Left ventricle myocardium inferior (tissue), 1 donor: ENCODE measurements at regions not wholly inside any gene's neighbourhood (a gene's known extent, or its start where the extent isn't known, plus 50 kb on each side); places are given as distances from the start of the nearest gene placed in this dataset.
"Not testable (repeated sequence)": the region's sequence is repeated elsewhere in the genome, so short reads cannot be mapped to it uniquely, and the experiment has no call there.

Experiments used
- DNase-seq: peaks from one replicate; pipeline ENCODE4 v3.0.0-alpha.2; 2020
- H3K27ac ChIP-seq: fragments of 200-600 bp; replicated peaks from 2 replicates; pipeline ENCODE4 v1.8.0; 2021
- H3K27me3 ChIP-seq: fragments of 200-600 bp; 2 replicates; pipeline ENCODE4 v1.8.0; 2021; ENCODE audit warnings: low read depth
- H3K36me3 ChIP-seq: fragments of 200-600 bp; 2 replicates; pipeline ENCODE4 v1.8.0; 2021
- H3K4me1 ChIP-seq: fragments of 200-600 bp; 2 replicates; pipeline ENCODE4 v1.8.0; 2021
- H3K4me3 ChIP-seq: fragments of 200-600 bp; 2 replicates; pipeline ENCODE4 v1.8.0; 2021; ENCODE audit warnings: mild to moderate bottlenecking, moderate library complexity
- H3K9me3 ChIP-seq: fragments of 200-600 bp; replicated peaks from 2 replicates; pipeline ENCODE4 v1.8.0; 2021
- intact Hi-C: fragments of 100-400 bp; cut with micrococcal nuclease; formaldehyde crosslinking; loops from one replicate; pipeline ENCODE4 v1.11.0; 2022
- TF ChIP-seq, protein P1 (sequence below): fragments of 200-600 bp; IDR thresholded peaks from 2 replicates; pipeline ENCODE4 v1.8.0; 2021; ENCODE audit warnings: antibody characterized with exemption, mild to moderate bottlenecking, borderline replicate concordance
- donor health status: DM: no; HTN: yes; CAD: no; lungs with severe emphysema.

DNA sequence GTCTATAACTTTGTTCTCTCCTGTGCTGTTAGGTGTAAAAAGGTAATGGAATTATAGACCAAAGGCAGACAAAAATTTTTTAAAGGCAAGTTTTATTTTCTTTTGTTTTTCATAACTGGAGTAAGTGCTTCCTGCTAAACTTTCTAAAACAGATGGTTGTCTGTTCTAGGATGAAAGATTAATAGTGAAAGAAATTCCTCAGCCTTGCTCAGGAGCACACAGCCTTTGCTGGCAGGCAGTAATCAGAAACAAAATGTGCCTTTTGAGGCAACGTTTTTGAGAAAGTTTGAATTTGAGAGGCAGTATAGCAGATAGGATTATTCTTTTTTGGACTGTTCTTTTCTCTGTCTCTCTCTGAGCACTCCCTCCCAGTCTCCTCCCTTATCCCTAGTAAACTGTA lies 2749.5 kb downstream of the PCDH9 start:
- H3K36me3 ChIP-seq = no peaks in the 10 kb centered on the region
- no peak overlapping the region for H3K4me3 ChIP-seq
- H3K4me1 ChIP-seq = no peaks in the 10 kb centered on the region
- H3K27me3 ChIP-seq = no peaks in the 10 kb centered on the region
- H3K27ac ChIP-seq = no peak overlapping the region
- TF ChIP-seq, protein P1, sequence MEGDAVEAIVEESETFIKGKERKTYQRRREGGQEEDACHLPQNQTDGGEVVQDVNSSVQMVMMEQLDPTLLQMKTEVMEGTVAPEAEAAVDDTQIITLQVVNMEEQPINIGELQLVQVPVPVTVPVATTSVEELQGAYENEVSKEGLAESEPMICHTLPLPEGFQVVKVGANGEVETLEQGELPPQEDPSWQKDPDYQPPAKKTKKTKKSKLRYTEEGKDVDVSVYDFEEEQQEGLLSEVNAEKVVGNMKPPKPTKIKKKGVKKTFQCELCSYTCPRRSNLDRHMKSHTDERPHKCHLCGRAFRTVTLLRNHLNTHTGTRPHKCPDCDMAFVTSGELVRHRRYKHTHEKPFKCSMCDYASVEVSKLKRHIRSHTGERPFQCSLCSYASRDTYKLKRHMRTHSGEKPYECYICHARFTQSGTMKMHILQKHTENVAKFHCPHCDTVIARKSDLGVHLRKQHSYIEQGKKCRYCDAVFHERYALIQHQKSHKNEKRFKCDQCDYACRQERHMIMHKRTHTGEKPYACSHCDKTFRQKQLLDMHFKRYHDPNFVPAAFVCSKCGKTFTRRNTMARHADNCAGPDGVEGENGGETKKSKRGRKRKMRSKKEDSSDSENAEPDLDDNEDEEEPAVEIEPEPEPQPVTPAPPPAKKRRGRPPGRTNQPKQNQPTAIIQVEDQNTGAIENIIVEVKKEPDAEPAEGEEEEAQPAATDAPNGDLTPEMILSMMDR = no peak
- peaks cover 10% of the 10 kb centered on the region for H3K9me3 ChIP-seq
- intact Hi-C loops = no loop called here
- DNase-seq = no peak

DNA sequence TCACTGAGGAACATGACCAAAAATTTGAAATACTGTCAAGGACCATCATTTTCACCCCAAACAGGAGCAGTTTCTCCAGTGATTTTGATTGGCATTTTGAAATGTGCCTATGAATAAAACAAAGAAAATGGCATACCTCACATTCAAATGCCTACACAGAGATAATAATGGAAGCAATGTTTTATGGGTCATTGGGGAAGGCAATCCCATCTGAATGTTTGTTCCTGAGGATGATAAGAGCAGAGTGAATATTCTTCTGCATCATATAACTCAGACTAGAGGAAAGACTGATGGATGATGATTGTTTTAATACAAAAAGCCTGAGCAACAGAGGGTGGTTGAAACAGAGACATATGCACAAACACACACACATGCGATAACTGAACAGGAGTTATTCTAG lies 2749.9 kb downstream of the PCDH9 start:
- no peak overlapping the region for H3K4me3 ChIP-seq
- TF ChIP-seq, protein P1 = no peak
- intact Hi-C loops = no loop called here

DNA sequence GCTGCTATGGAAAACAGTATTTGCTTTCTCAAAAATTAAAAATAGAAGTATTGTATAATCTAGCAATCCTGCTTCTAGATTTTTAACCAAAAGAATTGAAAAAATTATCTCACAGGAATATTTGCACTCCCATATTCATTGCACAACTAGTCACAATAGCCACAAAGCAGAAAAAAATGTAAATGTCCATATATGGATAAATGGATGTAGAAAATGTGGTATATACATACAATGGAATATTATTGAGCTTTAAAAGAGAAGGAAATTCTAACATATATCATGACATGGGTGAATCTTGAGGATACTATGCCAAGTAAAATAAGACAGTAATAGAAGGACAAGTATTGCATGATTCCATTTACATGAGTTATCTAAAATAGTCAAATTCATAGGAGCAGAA lies 2753.0 kb downstream of the PCDH9 start:
- H3K27ac ChIP-seq = no peak overlapping the region
- peaks cover 5% of the 10 kb centered on the region for H3K9me3 ChIP-seq
- no peaks in the 10 kb centered on the region for H3K4me1 ChIP-seq
- no peaks in the 10 kb centered on the region for H3K36me3 ChIP-seq
- H3K4me3 ChIP-seq = no peak overlapping the region
- H3K27me3 ChIP-seq = no peaks in the 10 kb centered on the region
- TF ChIP-seq, protein P1 = no peak
- DNase-seq = no peak
- intact Hi-C loops = no loop called here

More for the DNA sequence above, 2749.9 kb downstream of the PCDH9 start:
- H3K27me3 ChIP-seq = no peaks in the 10 kb centered on the region
- no peak overlapping the region for H3K27ac ChIP-seq
- H3K36me3 ChIP-seq = no peaks in the 10 kb centered on the region
- no peak for DNase-seq
- no peaks in the 10 kb centered on the region for H3K4me1 ChIP-seq
- peaks cover 10% of the 10 kb centered on the region for H3K9me3 ChIP-seq

DNA sequence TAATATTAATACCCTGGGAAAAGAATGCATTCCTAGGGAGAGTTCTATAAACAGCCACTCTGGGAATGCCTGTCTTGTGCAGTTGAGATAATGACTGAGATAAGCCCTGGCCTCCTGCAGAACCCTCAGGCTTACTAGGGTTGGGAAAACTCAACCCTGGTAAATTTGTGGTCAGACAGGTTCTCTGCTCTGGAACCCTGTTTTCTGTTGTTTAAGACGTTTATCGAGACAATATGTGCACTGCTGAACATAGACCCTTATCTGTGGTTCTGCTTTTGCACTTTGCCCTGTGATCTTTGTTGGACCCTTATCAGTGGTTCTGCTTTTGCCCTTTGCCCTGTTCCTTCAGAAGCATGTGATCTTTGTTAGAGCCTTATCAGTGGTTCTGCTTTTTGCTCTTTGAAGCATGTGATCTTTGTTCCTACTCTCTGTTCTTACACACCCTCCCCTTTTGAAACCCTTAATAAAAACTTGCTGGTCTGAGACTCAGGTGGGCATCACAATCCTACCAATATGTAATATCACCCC lies 2754.0 kb downstream of the PCDH9 start:
- H3K36me3 ChIP-seq, H3K4me1 ChIP-seq, H3K4me3 ChIP-seq, DNase-seq, intact Hi-C loops, H3K27ac ChIP-seq, H3K27me3 ChIP-seq, H3K9me3 ChIP-seq: not testable (repeated sequence)

DNA sequence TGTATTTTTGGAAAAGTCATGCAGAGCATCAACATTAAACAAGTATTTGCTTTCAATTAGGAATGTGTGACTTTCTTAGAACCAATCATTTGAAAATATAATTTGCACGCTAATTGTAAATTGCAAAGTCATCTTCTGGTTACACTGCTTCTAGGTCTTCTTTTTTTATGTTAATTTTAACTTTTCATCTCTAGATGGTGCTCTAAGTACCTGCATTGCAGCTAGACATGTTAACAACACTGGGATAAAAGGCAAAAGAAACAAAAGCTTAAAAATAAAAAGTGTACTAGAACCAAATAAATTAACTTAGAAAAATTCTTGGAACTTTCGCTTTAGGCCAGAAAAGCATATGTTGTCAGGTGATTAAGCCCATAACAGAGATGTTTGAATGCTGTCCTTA lies 2758.2 kb downstream of the PCDH9 start:
- Histone ChIP-seq H3K27me3 (no peaks in the 10 kb centered on the region), H3K27ac (no peak overlapping the region), H3K36me3 (no peaks in the 10 kb centered on the region), H3K9me3 (peaks cover 5% of the 10 kb centered on the region), H3K4me3 (no peak overlapping the region), H3K4me1 (no peaks in the 10 kb centered on the region)
- TF ChIP-seq, protein P1 = no peak
- DNase-seq = no peak
- intact Hi-C loops = no loop called here

DNA sequence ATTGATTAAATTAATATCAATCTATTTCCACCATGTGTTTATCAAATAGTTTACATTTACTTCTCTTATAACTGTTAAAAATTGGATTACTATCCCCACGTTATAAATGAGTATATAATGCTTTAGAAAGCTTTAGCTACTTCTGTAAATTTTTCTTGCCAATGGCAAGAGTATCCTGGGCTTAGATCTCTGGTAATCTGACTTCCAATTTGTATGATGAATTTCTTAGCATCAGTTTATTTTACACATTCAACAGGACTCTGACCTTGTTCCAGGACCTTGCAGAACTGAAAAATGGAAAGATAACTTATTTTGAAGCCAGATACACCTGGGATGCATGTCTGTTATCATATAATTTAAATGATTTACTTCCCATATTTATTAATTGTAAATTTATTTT lies 2759.4 kb downstream of the PCDH9 start:
- TF ChIP-seq, protein P1 = no peak
- DNase-seq = no peak
- Histone ChIP-seq H3K4me3 (no peak overlapping the region), H3K4me1 (no peaks in the 10 kb centered on the region), H3K27ac (no peak overlapping the region), H3K9me3 (no peaks in the 10 kb centered on the region), H3K27me3 (no peaks in the 10 kb centered on the region), H3K36me3 (no peaks in the 10 kb centered on the region)
- intact Hi-C loops = no loop called here
